A549 (cell line): ENCODE measurements at regions not wholly inside any gene's neighbourhood (a gene's known extent, or its start where the extent isn't known, plus 50 kb on each side); places are given as distances from the start of the nearest gene placed in this dataset.

ENCODE experiments used
- ATAC-seq, 2 experiments: fragments of 200-7000 bp in 1 of 2; fragments of >200 bp in 1 of 2; cut with Nextera tagmentation in 1 of 2; cut with Tn5 transposase in 1 of 2; 3 replicates each; pipeline versions ENCODE4 v1.8.0 to v1.9.1; 2018 to 2020; ENCODE audit warnings: mild to moderate bottlenecking in 1 of 2, moderate library complexity in 1 of 2
- CTCF ChIA-PET: fragments of 300-600 bp; sonication (Branson Sonifier 250); formaldehyde crosslinking; extraction: SDS; loops from one replicate; lab custom pipeline; 2021; ENCODE audit warnings: antibody characterized with exemption, inconsistent platforms; lab: Yijun Ruan, JAX
- POLR2A ChIA-PET: fragments of 350-600 bp; formaldehyde crosslinking; extraction: SDS; loops from one replicate; lab custom pipeline; 2021; ENCODE audit warnings: antibody characterized with exemption, inconsistent platforms; lab: Yijun Ruan, JAX
- DNase-seq, 2 experiments: peaks; one replicate each; pipeline versions ENCODE4 v3.0.0 to v3.0.0-alpha.2; 2011 to 2016; ENCODE audit warnings: low read depth in 1 of 2, low spot score in 1 of 2
- FAIRE-seq: peaks from 2 replicates; lab custom pipeline; 2011; peaks lifted over from hg19 to GRCh38; lab: Jason Lieb, UNC
- H3K27ac ChIP-seq, 2 experiments: fragments of >200 bp; sonication (Bioruptor Twin); formaldehyde crosslinking; 3 replicates each; pipeline ENCODE4 v1.5.1; 2016 to 2017
- H3K4me1 ChIP-seq: fragments of >200 bp; sonication (Bioruptor Twin); formaldehyde crosslinking; 3 replicates; pipeline ENCODE4 v1.6.1; 2016
- H3K4me2 ChIP-seq: fragments of >200 bp; sonication (Bioruptor Twin); formaldehyde crosslinking; 3 replicates; pipeline ENCODE4 v1.6.1; 2016
- H3K4me3 ChIP-seq: fragments of >200 bp; sonication (Bioruptor Twin); formaldehyde crosslinking; 3 replicates; pipeline ENCODE4 v1.5.1; 2016
- H3K9me3 ChIP-seq: fragments of >200 bp; sonication (Bioruptor Twin); formaldehyde crosslinking; 3 replicates; pipeline ENCODE4 v1.6.1; 2016
- ATOH8 ChIP-seq: fragments of 250-450 bp; sonication (Bioruptor Pico); IDR thresholded peaks from 2 replicates; pipeline ENCODE4 v1.5.0; 2020; ENCODE audit warnings: low read depth, mild to moderate bottlenecking, moderate library complexity
- BCL3 ChIP-seq: fragments of >200 bp; sonication (Bioruptor Twin); formaldehyde crosslinking; IDR thresholded peaks from 3 replicates; pipeline ENCODE4 v1.6.1; 2016
- BHLHE40 ChIP-seq: IDR thresholded peaks from 2 replicates; pipeline ENCODE4 v1.6.1; 2012; ENCODE audit warnings: low read depth, low read length, inconsistent platforms
- CBX8 ChIP-seq: fragments of 200-600 bp; sonication (generic); IDR thresholded peaks from 2 replicates; pipeline ENCODE4 v1.6.1; 2016
- CHD4 ChIP-seq: fragments of 200-600 bp; sonication (generic); IDR thresholded peaks from 2 replicates; pipeline ENCODE4 v1.6.1; 2016; ENCODE audit warnings: antibody characterized with exemption, mild to moderate bottlenecking, borderline replicate concordance
- CTCF ChIP-seq: fragments of >200 bp; sonication (Bioruptor Twin); formaldehyde crosslinking; IDR thresholded peaks from 3 replicates; pipeline ENCODE4 v1.5.1; 2016
- E2F6 ChIP-seq: IDR thresholded peaks from 2 replicates; pipeline ENCODE4 v1.6.1; 2012; ENCODE audit warnings: low read depth, borderline replicate concordance
- EHF ChIP-seq: fragments of 250-450 bp; sonication (Bioruptor Pico); IDR thresholded peaks from 2 replicates; pipeline ENCODE4 v1.5.0; 2020; ENCODE audit warnings: mild to moderate bottlenecking
- EHMT2 ChIP-seq: fragments of 200-600 bp; sonication (generic); IDR thresholded peaks from 2 replicates; pipeline ENCODE4 v1.6.1; 2016; ENCODE audit warnings: antibody characterized with exemption, low read depth, mild to moderate bottlenecking, moderate library complexity
- ELK1 ChIP-seq: fragments of 150-350 bp; IDR thresholded peaks from 2 replicates; pipeline ENCODE4 v1.6.1; 2014; ENCODE audit warnings: low read depth, mild to moderate bottlenecking, low read length
- EP300 ChIP-seq, 2 experiments: fragments of >200 bp; sonication (Bioruptor Twin); formaldehyde crosslinking; IDR thresholded peaks; 2 replicates in 1 of 2; 3 replicates in 1 of 2; pipeline ENCODE4 v1.6.1; 2016 to 2017
- FOSB ChIP-seq: fragments of 250-450 bp; sonication (Bioruptor Pico); IDR thresholded peaks from 2 replicates; pipeline ENCODE4 v1.5.0; 2020; ENCODE audit warnings: mild to moderate bottlenecking, moderate library complexity
- GATA3 ChIP-seq: IDR thresholded peaks from 2 replicates; pipeline ENCODE4 v1.6.1; 2012; ENCODE audit warnings: borderline replicate concordance
- JUN ChIP-seq, 2 experiments: fragments of >200 bp; sonication (Bioruptor Twin); formaldehyde crosslinking; IDR thresholded peaks; 2 replicates in 1 of 2; 3 replicates in 1 of 2; pipeline ENCODE4 v1.6.1; 2016 to 2017
- KDM1A ChIP-seq: fragments of 200-600 bp; sonication (generic); IDR thresholded peaks from 2 replicates; pipeline ENCODE4 v1.6.1; 2016; ENCODE audit warnings: low read depth, mild to moderate bottlenecking
- MAX ChIP-seq: IDR thresholded peaks from 2 replicates; pipeline ENCODE4 v1.6.1; 2012
- MAZ ChIP-seq: fragments of 150-350 bp; IDR thresholded peaks from 2 replicates; pipeline ENCODE4 v1.6.1; 2014; ENCODE audit warnings: antibody characterized with exemption, low read depth, low read length, borderline replicate concordance
- MYC ChIP-seq: IDR thresholded peaks from 2 replicates; pipeline ENCODE4 v1.6.1; 2012; ENCODE audit warnings: mild to moderate bottlenecking, inconsistent platforms, low read length, improper control_type of control experiment, borderline replicate concordance
- PBX3 ChIP-seq: IDR thresholded peaks from 2 replicates; pipeline ENCODE4 v1.6.1; 2012
- PHF8 ChIP-seq: fragments of 200-600 bp; sonication (generic); IDR thresholded peaks from 2 replicates; pipeline ENCODE4 v1.6.1; 2016; ENCODE audit warnings: low read depth, mild to moderate bottlenecking, antibody characterized with exemption, moderate library complexity, borderline replicate concordance
- RCOR1 ChIP-seq: fragments of 150-350 bp; IDR thresholded peaks from 2 replicates; pipeline ENCODE4 v1.6.1; 2014; ENCODE audit warnings: antibody characterized with exemption, low read length, low read depth
- SMC3 ChIP-seq: fragments of >200 bp; sonication (Bioruptor Twin); formaldehyde crosslinking; IDR thresholded peaks from 3 replicates; pipeline ENCODE4 v1.6.1; 2018; ENCODE audit warnings: inconsistent platforms
- ZC3H11A ChIP-seq: fragments of 450-650 bp; IDR thresholded peaks from 2 replicates; pipeline ENCODE4 v1.6.1; 2014; ENCODE audit warnings: antibody characterized with exemption, mild to moderate bottlenecking
- ZFP36 ChIP-seq: fragments of 450-650 bp; IDR thresholded peaks from 2 replicates; pipeline ENCODE4 v1.6.1; 2014; ENCODE audit warnings: borderline replicate concordance; ENCODE audit not compliant: partially characterized antibody
- ZSCAN20 ChIP-seq: fragments of 250-450 bp; sonication (Bioruptor Pico); IDR thresholded peaks from 2 replicates; pipeline ENCODE4 v1.8.0; 2022; ENCODE audit warnings: mild to moderate bottlenecking, moderate library complexity
- WGBS: methylation state at CpG from one replicate; pipeline ENCODE4 v1.1.6; 2017; ENCODE audit errors: missing lambda C conversion rate; 5-methylcytosine and 5-hydroxymethylcytosine counted together

GRCh38 chr2:2636813-2637212 lies 305.7 kb upstream of the MYT1L start:
- Histone ChIP-seq H3K9me3 (no peaks in the 10 kb centered on the region), H3K4me3 (no peak overlapping the region), H3K4me2 (no peak overlapping the region), H3K4me1 (no peaks in the 10 kb centered on the region), H3K27ac (no peak overlapping the region)
- FAIRE-seq = no peak
- DNase-seq = no peak
- POLR2A ChIA-PET = no interaction called here
- no peak for TF ChIP-seq ZC3H11A
- 50% methylated on average over 4 of the region's 5 CpGs for WGBS
- no peak for ATAC-seq
- CTCF ChIA-PET = interaction anchor here (0.9 kb wide), 1 partner anchor 61 kb away, joined by 4 read pairs; no protein-coding TSS in a partner anchor

- ChIA-PET POLR2A (no interaction called here), CTCF (interaction anchor here (0.7 to 1.1 kb wide), 2 partner anchors 22 kb away, joined by 3 to 4 read pairs; no protein-coding TSS in a partner anchor)
- H3K4me2 ChIP-seq = no peak overlapping the region
- 42% methylated on average over 6 of the region's 6 CpGs for WGBS
- no peak overlapping the region for H3K4me3 ChIP-seq
- no peak for FAIRE-seq
- 0 out of 3 replicates have a peak, but pooled peaks cover 2% of the 10 kb centered on the region for H3K9me3 ChIP-seq
- ATAC-seq = no peak
- TF ChIP-seq BCL3 = no peak
- no peak for TF ChIP-seq ELK1
- TF ChIP-seq MAX = no peak
- no peak for TF ChIP-seq FOSB (CRISPR knock-in tag)
- no peak for TF ChIP-seq RCOR1
- TF ChIP-seq CTCF = no peak
- TF ChIP-seq ATOH8 (CRISPR knock-in tag) = no peak
- TF ChIP-seq ZFP36 = no peak
- TF ChIP-seq EP300 (IDR thresholded peaks at IDR 0.05) = no peak
- TF ChIP-seq SMC3 = no peak
- no peak for TF ChIP-seq MAZ
- TF ChIP-seq E2F6 = no peak
- TF ChIP-seq BHLHE40 = no peak
- TF ChIP-seq ZSCAN20 (CRISPR knock-in tag) = no peak
- TF ChIP-seq CBX8 = no peak
- TF ChIP-seq GATA3 = no peak
- H3K4me1 ChIP-seq = no peaks in the 10 kb centered on the region
- DNase-seq = no peak
- H3K27ac ChIP-seq = no peak overlapping the region
These were observed 304.0 kb upstream of the MYT1L start for GRCh38 chr2:2635025-2635528.

- ChIA-PET CTCF (no interaction called here), POLR2A (no interaction called here)
- no peak for DNase-seq
- FAIRE-seq = no peak
- ATAC-seq = no peak
- Histone ChIP-seq H3K4me1 (no peaks in the 10 kb centered on the region), H3K4me3 (no peak overlapping the region), H3K9me3 (0 out of 3 replicates have a peak, but pooled peaks cover 2% of the 10 kb centered on the region), H3K27ac (no peak overlapping the region), H3K4me2 (no peak overlapping the region)
- 33% methylated on average over 8 of the region's 8 CpGs for WGBS
- no peak for TF ChIP-seq CHD4
- no peak for TF ChIP-seq PBX3
- no peak for TF ChIP-seq CTCF
- no peak for TF ChIP-seq RCOR1
- TF ChIP-seq EHF (CRISPR knock-in tag) = no peak
- no peak for TF ChIP-seq JUN (IDR thresholded peaks at IDR 0.05)
- no peak for TF ChIP-seq PHF8
- TF ChIP-seq KDM1A = no peak
- no peak for TF ChIP-seq EHMT2
- no peak for TF ChIP-seq MYC
- no peak for TF ChIP-seq ZSCAN20 (CRISPR knock-in tag)
These were observed 301.9 kb upstream of the MYT1L start for GRCh38 chr2:2633017-2633416.
